GM23338 (cell line): ENCODE measurements at regions not wholly inside any gene's neighbourhood (a gene's known extent, or its start where the extent isn't known, plus 50 kb on each side); places are given as distances from the start of the nearest gene placed in this dataset.

Experiments used
- ATAC-seq: fragments of 200-7000 bp; cut with Tn5 transposase; 3 replicates; pipeline ENCODE4 v1.9.1; 2020
- DNase-seq: peaks from one replicate; pipeline ENCODE4 v3.0.0-alpha.2; 2015; ENCODE audit warnings: low spot score
- H2AFZ ChIP-seq: fragments of 200-600 bp; sonication (generic); 2 replicates; pipeline ENCODE4 v1.8.0; 2016; ENCODE audit warnings: antibody characterized with exemption, mild to moderate bottlenecking, moderate library complexity
- H3F3A ChIP-seq: fragments of 200-600 bp; sonication (generic); replicated peaks from 2 replicates; pipeline ENCODE4 v1.8.0; 2017; ENCODE audit warnings: antibody characterized with exemption, mixed run types, low read depth
- H3K27ac ChIP-seq: fragments of 200-600 bp; sonication (generic); 2 replicates; pipeline ENCODE4 v1.6.1; 2016; ENCODE audit warnings: low read depth
- H3K27me3 ChIP-seq: fragments of 200-600 bp; sonication (generic); 2 replicates; pipeline ENCODE4 v1.8.0; 2016; ENCODE audit warnings: mild to moderate bottlenecking, mixed run types, moderate library complexity; ENCODE audit not compliant: insufficient read depth
- H3K36me3 ChIP-seq: fragments of 200-600 bp; sonication (generic); 2 replicates; pipeline ENCODE4 v1.8.0; 2016; ENCODE audit warnings: mild to moderate bottlenecking; ENCODE audit not compliant: insufficient read depth
- H3K4me1 ChIP-seq: fragments of 200-600 bp; sonication (generic); 2 replicates; pipeline ENCODE4 v1.8.0; 2016; ENCODE audit warnings: mild to moderate bottlenecking, moderate library complexity; ENCODE audit not compliant: insufficient read depth
- H3K4me2 ChIP-seq: fragments of 200-600 bp; sonication (generic); 2 replicates; pipeline ENCODE4 v1.7.1; 2017; ENCODE audit warnings: mixed run types
- H3K4me3 ChIP-seq: fragments of 200-600 bp; sonication (generic); 2 replicates; pipeline ENCODE4 v1.6.1; 2016; ENCODE audit warnings: mixed run types
- H3K79me2 ChIP-seq: fragments of 200-600 bp; sonication (generic); replicated peaks from 2 replicates; pipeline ENCODE4 v1.8.0; 2017; ENCODE audit warnings: mild to moderate bottlenecking; ENCODE audit not compliant: insufficient read depth
- H3K9me2 ChIP-seq: fragments of 200-600 bp; sonication (generic); 2 replicates; pipeline ENCODE4 v1.8.0; 2017; ENCODE audit not compliant: insufficient read depth
- H4K20me1 ChIP-seq: fragments of 200-600 bp; sonication (generic); replicated peaks from 2 replicates; pipeline ENCODE4 v1.8.0; 2017; ENCODE audit warnings: mild to moderate bottlenecking; ENCODE audit not compliant: insufficient read depth
- H3K27ac Mint-ChIP-seq: 2 replicates; pipeline ENCODE4 v1.8.0; 2020; ENCODE audit warnings: inconsistent platforms, mild to moderate bottlenecking, moderate library complexity, mixed read lengths
- H3K27me3 Mint-ChIP-seq: 3 replicates; pipeline ENCODE4 v1.8.0; 2022; ENCODE audit warnings: low read depth, mild to moderate bottlenecking, moderate library complexity, mixed read lengths, inconsistent platforms; ENCODE audit not compliant: insufficient read depth, poor library complexity
- H3K36me3 Mint-ChIP-seq: 3 replicates; pipeline ENCODE4 v1.8.0; 2021; ENCODE audit warnings: low read depth, mild to moderate bottlenecking, inconsistent platforms, moderate library complexity, mixed read lengths
- H3K4me1 Mint-ChIP-seq: 3 replicates; pipeline ENCODE4 v1.8.0; 2020; ENCODE audit warnings: mild to moderate bottlenecking, inconsistent platforms, mixed read lengths
- H3K4me3 Mint-ChIP-seq: 3 replicates; pipeline ENCODE4 v1.8.0; 2021; ENCODE audit warnings: moderate library complexity, mild to moderate bottlenecking, inconsistent platforms, mixed read lengths
- H3K9me3 Mint-ChIP-seq: 3 replicates; pipeline ENCODE4 v1.8.0; 2020; ENCODE audit warnings: moderate library complexity, mild to moderate bottlenecking, inconsistent platforms, mixed read lengths
- CREB1 ChIP-seq: fragments of 250-450 bp; sonication (Bioruptor Pico); IDR thresholded peaks from 2 replicates; pipeline ENCODE4 v1.5.0; 2020; ENCODE audit warnings: low read depth, mild to moderate bottlenecking, moderate library complexity
- CTCF ChIP-seq, 2 experiments: fragments of 200-600 bp in 1 of 2; sonication (generic) in 1 of 2; conservative IDR thresholded peaks; 2 replicates each; pipeline versions ENCODE4 v1.5.1 to v1.6.1; 2016 to 2017; ENCODE audit warnings: antibody characterized with exemption in 2 of 2, low read depth in 2 of 2, mild to moderate bottlenecking in 2 of 2, moderate library complexity in 1 of 2
- ETS1 ChIP-seq: IDR thresholded peaks from 2 replicates; pipeline ENCODE4 v1.6.1; 2016; ENCODE audit warnings: antibody characterized with exemption
- EZH2 ChIP-seq: fragments of 200-600 bp; sonication (generic); IDR thresholded peaks from one replicate; pipeline ENCODE4 v1.8.0; 2017; ENCODE audit warnings: antibody characterized with exemption, mild to moderate bottlenecking, low read depth; ENCODE audit not compliant: unreplicated experiment
- EZH2phosphoT487 ChIP-seq: fragments of 200-600 bp; sonication (generic); IDR thresholded peaks from one replicate; pipeline ENCODE4 v1.8.1; 2018; ENCODE audit warnings: antibody characterized with exemption; ENCODE audit not compliant: unreplicated experiment
- JUNB ChIP-seq: IDR thresholded peaks from one replicate; pipeline ENCODE4 v1.6.1; 2016; ENCODE audit warnings: antibody characterized with exemption; ENCODE audit not compliant: unreplicated experiment
- NANOG ChIP-seq: IDR thresholded peaks from 2 replicates; pipeline ENCODE4 v1.6.1; 2016; ENCODE audit warnings: antibody characterized with exemption, borderline replicate concordance
- POLR2AphosphoS5 ChIP-seq: IDR thresholded peaks from 2 replicates; pipeline ENCODE4 v1.6.1; 2016; ENCODE audit warnings: antibody characterized with exemption, low read depth
- REST ChIP-seq: IDR thresholded peaks from one replicate; pipeline ENCODE4 v1.6.1; 2018; ENCODE audit warnings: antibody characterized with exemption; ENCODE audit not compliant: unreplicated experiment
- STAT1 ChIP-seq: IDR thresholded peaks from one replicate; pipeline ENCODE4 v1.6.1; 2016; ENCODE audit warnings: antibody characterized with exemption; ENCODE audit not compliant: unreplicated experiment
- ZNF114 ChIP-seq: fragments of 250-450 bp; sonication (Bioruptor Pico); IDR thresholded peaks from 2 replicates; pipeline ENCODE4 v1.5.0; 2020; ENCODE audit warnings: mild to moderate bottlenecking, moderate library complexity
- ZNF331 ChIP-seq: fragments of 250-450 bp; sonication (Bioruptor Pico); IDR thresholded peaks from 2 replicates; pipeline ENCODE4 v1.5.0; 2020; ENCODE audit warnings: low read depth, mild to moderate bottlenecking, moderate library complexity
- ZNF462 ChIP-seq: fragments of 250-450 bp; sonication (Bioruptor Pico); IDR thresholded peaks from 2 replicates; pipeline ENCODE4 v1.5.0; 2020; ENCODE audit warnings: mild to moderate bottlenecking, moderate library complexity

GRCh38 chr13:54210397-54211049 is 1181.9 kb downstream of the OLFM4 start:
- Histone ChIP-seq H3K79me2 (no peaks in the 10 kb centered on the region), H4K20me1 (no peaks in the 10 kb centered on the region), H3K4me2 (no peak overlapping the region), H3K9me2 (no peaks in the 10 kb centered on the region), H3K4me3 (no peak overlapping the region), H3F3A (no peaks in the 10 kb centered on the region), H3K36me3 (no peaks in the 10 kb centered on the region), H2AFZ (0 out of 2 replicates have a peak overlapping the region, but pooled peaks have one; percentile 64), H3K27me3 (no peaks in the 10 kb centered on the region), H3K27ac (no peak overlapping the region), H3K4me1 (peaks cover 17% of the 10 kb centered on the region)
- H3K27ac Mint-ChIP-seq = no peak overlapping the region
- ATAC-seq (peak; percentile 55; the same call in 2 of the 3 replicates), DNase-seq (no peak)
- TF ChIP-seq JUNB = no peak
- TF ChIP-seq EZH2 = no peak
- no peak for TF ChIP-seq ZNF462 (CRISPR knock-in tag)
- no peak for TF ChIP-seq STAT1
- no peak for TF ChIP-seq REST
- TF ChIP-seq ZNF114 (CRISPR knock-in tag) = no peak
- no peak for TF ChIP-seq EZH2phosphoT487
- TF ChIP-seq CTCF (conservative IDR thresholded peaks at IDR 0.05; ENCODE audit: low read depth in 2 of 2) = no peak
- TF ChIP-seq POLR2AphosphoS5 = no peak
- TF ChIP-seq ZNF331 (CRISPR knock-in tag) = no peak
- TF ChIP-seq ETS1 = no peak
- no peak for TF ChIP-seq CREB1 (CRISPR knock-in tag)
- TF ChIP-seq NANOG = no peak
- no peak overlapping the region for H3K4me3 Mint-ChIP-seq
- H3K36me3 Mint-ChIP-seq = peaks cover 5% of the 10 kb centered on the region; the same call in 2 of the 3 replicates
- H3K9me3 Mint-ChIP-seq = no peaks in the 10 kb centered on the region
- peaks cover 8% of the 10 kb centered on the region; the same call in 2 of the 3 replicates for H3K4me1 Mint-ChIP-seq
- peaks cover 1% of the 10 kb centered on the region for H3K27me3 Mint-ChIP-seq
